Germinal center (tissue), 1 donor: ENCODE measurements at regions not wholly inside any gene's neighbourhood (a gene's known extent, or its start where the extent isn't known, plus 50 kb on each side); places are given as distances from the start of the nearest gene placed in this dataset.
"Not testable (repeated sequence)": the region's sequence is repeated elsewhere in the genome, so short reads cannot be mapped to it uniquely, and the experiment has no call there.

ENCODE experiments used
- DNase-seq: peaks from one replicate; pipeline ENCODE4 v3.0.0; 2012; ENCODE audit warnings: mixed read lengths, low spot score

GRCh38 chr17:18546514-18547398 lies 70.2 kb downstream of the LGALS9C start:
- not testable (repeated sequence) for DNase-seq

GRCh38 chr17:18557086-18557485 lies 80.5 kb downstream of the LGALS9C start:
- not testable (repeated sequence) for DNase-seq

GRCh38 chr17:18563381-18564098 lies 80.7 kb downstream of the TBC1D28 start:
- DNase-seq, result not testable (repeated sequence)

- peak; percentile 5 for DNase-seq
Observed at GRCh38 chr17:18564099-18564448, 80.1 kb downstream of the TBC1D28 start.

GRCh38 chr17:18568108-18568995 lies 75.8 kb downstream of the TBC1D28 start:
- DNase-seq, result not testable (repeated sequence)

- not testable (repeated sequence) for DNase-seq
Observed at GRCh38 chr17:18569489-18569913, 74.7 kb downstream of the TBC1D28 start.

GRCh38 chr17:18572536-18572935 lies 71.7 kb downstream of the TBC1D28 start:
- not testable (repeated sequence) for DNase-seq

- not testable (repeated sequence) for DNase-seq
Observed at GRCh38 chr17:18574137-18574536, 70.1 kb downstream of the TBC1D28 start.
